Liver (tissue), 3 donors: ENCODE measurements at regions not wholly inside any gene's neighbourhood (a gene's known extent, or its start where the extent isn't known, plus 50 kb on each side); places are given as distances from the start of the nearest gene placed in this dataset.

ENCODE experiments used
- JUND ChIP-seq, 2 donors: IDR thresholded peaks; 2 replicates each; pipeline ENCODE4 v1.6.1; 2016; ENCODE audit warnings: antibody characterized with exemption in 2 of 2
- RAD21 ChIP-seq, 2 donors: IDR thresholded peaks; 2 replicates each; pipeline ENCODE4 v1.6.1; 2016; ENCODE audit warnings: antibody characterized with exemption in 2 of 2, mild to moderate bottlenecking in 2 of 2
- YY1 ChIP-seq: IDR thresholded peaks from 2 replicates; pipeline ENCODE4 v1.6.1; 2016; ENCODE audit warnings: antibody characterized with exemption, mild to moderate bottlenecking
- TF ChIP-seq, protein P1 (sequence below): fragments of 150-350 bp; IDR thresholded peaks from 2 replicates; pipeline ENCODE4 v1.5.1; 2017; ENCODE audit warnings: improper control_type of control experiment, low read depth, low read length; ENCODE audit not compliant: missing input control
- donor health status: healthy.
- donor health status: healthy.

DNA sequence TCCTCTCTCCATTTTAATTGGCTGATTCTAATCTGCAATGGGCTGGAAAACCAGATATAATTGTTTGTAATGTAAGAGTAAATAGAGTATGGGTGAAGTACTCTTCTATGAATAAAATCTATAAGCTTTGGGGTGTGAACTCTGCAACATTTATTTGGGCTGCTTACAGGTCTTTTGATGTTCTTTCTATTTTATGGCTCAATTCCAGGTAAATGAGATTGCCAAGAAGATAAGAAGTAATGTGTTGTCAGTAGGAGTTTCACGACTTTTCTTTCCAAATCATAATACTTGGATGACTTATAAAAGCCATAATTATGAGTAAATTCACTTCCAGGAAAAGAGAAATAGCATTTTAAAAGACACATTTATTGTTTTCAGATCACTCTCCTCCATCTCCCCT lies 103.5 kb downstream of the FMR1NB start:
- no peak for TF ChIP-seq JUND (IDR thresholded peaks at IDR 0.05)
- no peak for TF ChIP-seq YY1
- TF ChIP-seq, protein P1, sequence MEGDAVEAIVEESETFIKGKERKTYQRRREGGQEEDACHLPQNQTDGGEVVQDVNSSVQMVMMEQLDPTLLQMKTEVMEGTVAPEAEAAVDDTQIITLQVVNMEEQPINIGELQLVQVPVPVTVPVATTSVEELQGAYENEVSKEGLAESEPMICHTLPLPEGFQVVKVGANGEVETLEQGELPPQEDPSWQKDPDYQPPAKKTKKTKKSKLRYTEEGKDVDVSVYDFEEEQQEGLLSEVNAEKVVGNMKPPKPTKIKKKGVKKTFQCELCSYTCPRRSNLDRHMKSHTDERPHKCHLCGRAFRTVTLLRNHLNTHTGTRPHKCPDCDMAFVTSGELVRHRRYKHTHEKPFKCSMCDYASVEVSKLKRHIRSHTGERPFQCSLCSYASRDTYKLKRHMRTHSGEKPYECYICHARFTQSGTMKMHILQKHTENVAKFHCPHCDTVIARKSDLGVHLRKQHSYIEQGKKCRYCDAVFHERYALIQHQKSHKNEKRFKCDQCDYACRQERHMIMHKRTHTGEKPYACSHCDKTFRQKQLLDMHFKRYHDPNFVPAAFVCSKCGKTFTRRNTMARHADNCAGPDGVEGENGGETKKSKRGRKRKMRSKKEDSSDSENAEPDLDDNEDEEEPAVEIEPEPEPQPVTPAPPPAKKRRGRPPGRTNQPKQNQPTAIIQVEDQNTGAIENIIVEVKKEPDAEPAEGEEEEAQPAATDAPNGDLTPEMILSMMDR, result no peak
- TF ChIP-seq RAD21 (IDR thresholded peaks at IDR 0.05), result no peak
